K562 (cell line): ENCODE measurements at regions not wholly inside any gene's neighbourhood (a gene's known extent, or its start where the extent isn't known, plus 50 kb on each side); places are given as distances from the start of the nearest gene placed in this dataset.

Experiments
- ARNT ChIP-seq, 2 experiments: fragments of 450-650 bp; IDR thresholded peaks; 2 replicates each; pipeline ENCODE4 v1.6.1; 2016; ENCODE audit warnings: mild to moderate bottlenecking in 1 of 2
- ATF1 ChIP-seq, 2 experiments: fragments of 450-650 bp in 1 of 2; IDR thresholded peaks; 2 replicates each; pipeline ENCODE4 v1.6.1; 2016; ENCODE audit warnings: missing compliant biosample characterization in 1 of 2, missing genetic modification characterization in 1 of 2
- BRD9 ChIP-seq: fragments of 450-650 bp; IDR thresholded peaks from 2 replicates; pipeline ENCODE4 v1.6.1; 2018; ENCODE audit warnings: low read depth; ENCODE audit not compliant: partially characterized antibody
- CEBPB ChIP-seq: fragments of 450-650 bp; IDR thresholded peaks from 2 replicates; pipeline ENCODE4 v1.6.1; 2016; ENCODE audit warnings: missing genetic modification characterization, missing compliant biosample characterization
- FOXM1 ChIP-seq, 2 experiments: fragments of 450-650 bp in 1 of 2; sonication (generic) in 1 of 2; formaldehyde crosslinking in 1 of 2; IDR thresholded peaks; 2 replicates each; pipeline versions ENCODE4 v1.6.1 to v1.9.0; 2017 to 2022; ENCODE audit warnings: low read depth in 2 of 2, mild to moderate bottlenecking in 2 of 2, missing genetic modification reagents in 1 of 2, moderate library complexity in 1 of 2
- GABPA ChIP-seq: fragments of 200-800 bp; sonication (Bioruptor generic); conservative IDR thresholded peaks from 2 replicates; pipeline ENCODE4 v1.6.1; 2016; ENCODE audit warnings: low read depth, missing genetic modification characterization, missing compliant biosample characterization
- NR3C1 ChIP-seq: sonication (generic); formaldehyde crosslinking; IDR thresholded peaks from 2 replicates; pipeline ENCODE4 v1.8.1; 2022; ENCODE audit warnings: missing genetic modification reagents
- POLR2AphosphoS5 ChIP-seq: IDR thresholded peaks from 2 replicates; pipeline ENCODE4 v1.6.1; 2011; ENCODE audit warnings: mild to moderate bottlenecking, low read depth, low read length, moderate library complexity; ENCODE audit not compliant: control insufficient read depth, insufficient read depth
- SPI1 ChIP-seq: IDR thresholded peaks from 2 replicates; pipeline ENCODE4 v1.6.1; 2011; ENCODE audit warnings: low read depth, low read length, control low read depth, borderline replicate concordance
- TF ChIP-seq, protein P1 (sequence below): fragments of 250-450 bp; sonication (Bioruptor Pico); IDR thresholded peaks from 2 replicates; pipeline ENCODE4 v1.5.1; 2021; ENCODE audit warnings: mild to moderate bottlenecking
- TF ChIP-seq, protein P2 (sequence below): fragments of 450-650 bp; IDR thresholded peaks from 2 replicates; pipeline ENCODE4 v1.6.1; 2016; ENCODE audit warnings: borderline replicate concordance
- TF ChIP-seq, protein P3 (sequence below): sonication (generic); formaldehyde crosslinking; IDR thresholded peaks from 2 replicates; pipeline ENCODE4 v1.8.0; 2023; ENCODE audit warnings: mild to moderate bottlenecking, missing genetic modification reagents
- TF ChIP-seq, protein P4 (sequence below): sonication (generic); formaldehyde crosslinking; IDR thresholded peaks from 2 replicates; pipeline ENCODE4 v1.9.0; 2022; ENCODE audit warnings: mild to moderate bottlenecking, missing genetic modification reagents
- TF ChIP-seq, protein P5 (sequence below), 3 experiments: IDR thresholded peaks in 2 of 3; conservative IDR thresholded peaks in 1 of 3; 2 replicates each; pipeline ENCODE4 v1.5.1; 2011 to 2012; ENCODE audit warnings: low read length in 3 of 3, mild to moderate bottlenecking in 3 of 3, control low read depth in 2 of 3, improper control_type of control experiment in 1 of 3, inconsistent platforms in 1 of 3, low read depth in 1 of 3, mixed read lengths in 1 of 3, moderate library complexity in 1 of 3; ENCODE audit not compliant: insufficient read depth in 2 of 3

DNA sequence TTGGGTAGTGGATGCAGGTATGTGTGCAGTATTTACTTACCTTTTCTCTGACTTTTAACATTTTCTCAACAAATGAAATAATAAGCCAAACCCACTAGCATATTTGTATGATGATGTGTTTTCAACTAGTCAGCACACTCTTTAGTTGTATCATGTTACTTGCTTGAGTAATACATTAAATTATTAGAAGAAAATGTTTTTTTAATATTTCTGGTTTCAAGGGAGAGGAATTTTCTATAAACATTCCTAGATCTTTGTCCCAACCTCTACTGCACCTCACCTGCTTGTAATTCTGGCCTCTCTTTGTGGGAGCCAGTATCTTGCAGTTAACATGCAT lies 161.8 kb upstream of the CBLB start:
- TF ChIP-seq POLR2AphosphoS5 (no peak), CEBPB (tag) (no peak), SPI1 (no peak), ATF1 (CRISPR knock-in tag; IDR thresholded peaks at IDR 0.05) (no peak), ATF1 (tag; IDR thresholded peaks at IDR 0.05) (no peak), GABPA (tag) (no peak), BRD9 (no peak), ARNT (IDR thresholded peaks at IDR 0.05) (no peak), FOXM1 (IDR thresholded peaks at IDR 0.05; ENCODE audit: low read depth) (no peak), FOXM1 (CRISPR knock-in tag; IDR thresholded peaks at IDR 0.05; ENCODE audit: low read depth) (no peak), NR3C1 (no peak)
- TF ChIP-seq, protein P1, sequence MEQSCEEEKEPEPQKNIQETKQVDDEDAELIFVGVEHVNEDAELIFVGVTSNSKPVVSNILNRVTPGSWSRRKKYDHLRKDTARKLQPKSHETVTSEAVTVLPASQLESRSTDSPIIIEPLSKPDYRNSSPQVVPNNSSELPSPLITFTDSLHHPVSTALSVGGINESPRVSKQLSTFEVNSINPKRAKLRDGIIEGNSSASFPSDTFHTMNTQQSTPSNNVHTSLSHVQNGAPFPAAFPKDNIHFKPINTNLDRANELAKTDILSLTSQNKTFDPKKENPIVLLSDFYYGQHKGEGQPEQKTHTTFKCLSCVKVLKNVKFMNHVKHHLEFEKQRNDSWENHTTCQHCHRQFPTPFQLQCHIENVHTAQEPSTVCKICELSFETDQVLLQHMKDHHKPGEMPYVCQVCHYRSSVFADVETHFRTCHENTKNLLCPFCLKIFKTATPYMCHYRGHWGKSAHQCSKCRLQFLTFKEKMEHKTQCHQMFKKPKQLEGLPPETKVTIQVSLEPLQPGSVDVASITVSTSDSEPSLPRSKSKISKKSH: no peak
- TF ChIP-seq, protein P2, sequence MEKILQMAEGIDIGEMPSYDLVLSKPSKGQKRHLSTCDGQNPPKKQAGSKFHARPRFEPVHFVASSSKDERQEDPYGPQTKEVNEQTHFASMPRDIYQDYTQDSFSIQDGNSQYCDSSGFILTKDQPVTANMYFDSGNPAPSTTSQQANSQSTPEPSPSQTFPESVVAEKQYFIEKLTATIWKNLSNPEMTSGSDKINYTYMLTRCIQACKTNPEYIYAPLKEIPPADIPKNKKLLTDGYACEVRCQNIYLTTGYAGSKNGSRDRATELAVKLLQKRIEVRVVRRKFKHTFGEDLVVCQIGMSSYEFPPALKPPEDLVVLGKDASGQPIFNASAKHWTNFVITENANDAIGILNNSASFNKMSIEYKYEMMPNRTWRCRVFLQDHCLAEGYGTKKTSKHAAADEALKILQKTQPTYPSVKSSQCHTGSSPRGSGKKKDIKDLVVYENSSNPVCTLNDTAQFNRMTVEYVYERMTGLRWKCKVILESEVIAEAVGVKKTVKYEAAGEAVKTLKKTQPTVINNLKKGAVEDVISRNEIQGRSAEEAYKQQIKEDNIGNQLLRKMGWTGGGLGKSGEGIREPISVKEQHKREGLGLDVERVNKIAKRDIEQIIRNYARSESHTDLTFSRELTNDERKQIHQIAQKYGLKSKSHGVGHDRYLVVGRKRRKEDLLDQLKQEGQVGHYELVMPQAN: no peak
- TF ChIP-seq, protein P3, sequence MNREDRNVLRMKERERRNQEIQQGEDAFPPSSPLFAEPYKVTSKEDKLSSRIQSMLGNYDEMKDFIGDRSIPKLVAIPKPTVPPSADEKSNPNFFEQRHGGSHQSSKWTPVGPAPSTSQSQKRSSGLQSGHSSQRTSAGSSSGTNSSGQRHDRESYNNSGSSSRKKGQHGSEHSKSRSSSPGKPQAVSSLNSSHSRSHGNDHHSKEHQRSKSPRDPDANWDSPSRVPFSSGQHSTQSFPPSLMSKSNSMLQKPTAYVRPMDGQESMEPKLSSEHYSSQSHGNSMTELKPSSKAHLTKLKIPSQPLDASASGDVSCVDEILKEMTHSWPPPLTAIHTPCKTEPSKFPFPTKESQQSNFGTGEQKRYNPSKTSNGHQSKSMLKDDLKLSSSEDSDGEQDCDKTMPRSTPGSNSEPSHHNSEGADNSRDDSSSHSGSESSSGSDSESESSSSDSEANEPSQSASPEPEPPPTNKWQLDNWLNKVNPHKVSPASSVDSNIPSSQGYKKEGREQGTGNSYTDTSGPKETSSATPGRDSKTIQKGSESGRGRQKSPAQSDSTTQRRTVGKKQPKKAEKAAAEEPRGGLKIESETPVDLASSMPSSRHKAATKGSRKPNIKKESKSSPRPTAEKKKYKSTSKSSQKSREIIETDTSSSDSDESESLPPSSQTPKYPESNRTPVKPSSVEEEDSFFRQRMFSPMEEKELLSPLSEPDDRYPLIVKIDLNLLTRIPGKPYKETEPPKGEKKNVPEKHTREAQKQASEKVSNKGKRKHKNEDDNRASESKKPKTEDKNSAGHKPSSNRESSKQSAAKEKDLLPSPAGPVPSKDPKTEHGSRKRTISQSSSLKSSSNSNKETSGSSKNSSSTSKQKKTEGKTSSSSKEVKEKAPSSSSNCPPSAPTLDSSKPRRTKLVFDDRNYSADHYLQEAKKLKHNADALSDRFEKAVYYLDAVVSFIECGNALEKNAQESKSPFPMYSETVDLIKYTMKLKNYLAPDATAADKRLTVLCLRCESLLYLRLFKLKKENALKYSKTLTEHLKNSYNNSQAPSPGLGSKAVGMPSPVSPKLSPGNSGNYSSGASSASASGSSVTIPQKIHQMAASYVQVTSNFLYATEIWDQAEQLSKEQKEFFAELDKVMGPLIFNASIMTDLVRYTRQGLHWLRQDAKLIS (CRISPR knock-in tag): no peak
- TF ChIP-seq, protein P4, sequence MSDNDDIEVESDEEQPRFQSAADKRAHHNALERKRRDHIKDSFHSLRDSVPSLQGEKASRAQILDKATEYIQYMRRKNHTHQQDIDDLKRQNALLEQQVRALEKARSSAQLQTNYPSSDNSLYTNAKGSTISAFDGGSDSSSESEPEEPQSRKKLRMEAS (CRISPR knock-in tag): no peak
- TF ChIP-seq, protein P5, sequence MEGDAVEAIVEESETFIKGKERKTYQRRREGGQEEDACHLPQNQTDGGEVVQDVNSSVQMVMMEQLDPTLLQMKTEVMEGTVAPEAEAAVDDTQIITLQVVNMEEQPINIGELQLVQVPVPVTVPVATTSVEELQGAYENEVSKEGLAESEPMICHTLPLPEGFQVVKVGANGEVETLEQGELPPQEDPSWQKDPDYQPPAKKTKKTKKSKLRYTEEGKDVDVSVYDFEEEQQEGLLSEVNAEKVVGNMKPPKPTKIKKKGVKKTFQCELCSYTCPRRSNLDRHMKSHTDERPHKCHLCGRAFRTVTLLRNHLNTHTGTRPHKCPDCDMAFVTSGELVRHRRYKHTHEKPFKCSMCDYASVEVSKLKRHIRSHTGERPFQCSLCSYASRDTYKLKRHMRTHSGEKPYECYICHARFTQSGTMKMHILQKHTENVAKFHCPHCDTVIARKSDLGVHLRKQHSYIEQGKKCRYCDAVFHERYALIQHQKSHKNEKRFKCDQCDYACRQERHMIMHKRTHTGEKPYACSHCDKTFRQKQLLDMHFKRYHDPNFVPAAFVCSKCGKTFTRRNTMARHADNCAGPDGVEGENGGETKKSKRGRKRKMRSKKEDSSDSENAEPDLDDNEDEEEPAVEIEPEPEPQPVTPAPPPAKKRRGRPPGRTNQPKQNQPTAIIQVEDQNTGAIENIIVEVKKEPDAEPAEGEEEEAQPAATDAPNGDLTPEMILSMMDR (IDR thresholded peaks at IDR 0.05 in 2 of 3, conservative IDR thresholded peaks at IDR 0.05 in 1 of 3; ENCODE audit: insufficient read depth in 2 of 3, low read depth in 1 of 3, low read length in 3 of 3): no peak
